IPS DF 6.9 (cell line): ENCODE measurements at regions not wholly inside any gene's neighbourhood (a gene's known extent, or its start where the extent isn't known, plus 50 kb on each side); places are given as distances from the start of the nearest gene placed in this dataset.
A peak's percentile ranks its signal among the peaks of the same experiment; 100 is the strongest.

Source experiments
- DNase-seq: peaks from one replicate; pipeline ENCODE4 v3.0.0-alpha.2; 2013; ENCODE audit warnings: low read depth, low spot score
- H3K27ac ChIP-seq: one replicate; pipeline ENCODE4 v1.5.1; 2013; ENCODE audit warnings: low read length, control low read depth
- H3K27me3 ChIP-seq: 2 replicates; pipeline ENCODE4 v1.6.1; 2013; ENCODE audit warnings: mild to moderate bottlenecking, low read length; ENCODE audit not compliant: control insufficient read depth, insufficient read depth
- H3K36me3 ChIP-seq: 2 replicates; pipeline ENCODE4 v1.6.1; 2013; ENCODE audit warnings: low read length; ENCODE audit not compliant: control insufficient read depth, insufficient read depth
- H3K4me1 ChIP-seq: 2 replicates; pipeline ENCODE4 v1.6.1; 2013; ENCODE audit warnings: low read length; ENCODE audit not compliant: control insufficient read depth, insufficient read depth
- H3K4me3 ChIP-seq: 2 replicates; pipeline ENCODE4 v1.5.1; 2013; ENCODE audit warnings: mild to moderate bottlenecking, low read length
- H3K9me3 ChIP-seq: 2 replicates; pipeline ENCODE4 v1.6.1; 2013; ENCODE audit warnings: low read length, inconsistent platforms; ENCODE audit not compliant: control insufficient read depth, insufficient read depth
- WGBS: extraction: QIAGEN DNeasy Blood & Tissue Kit; methylation state at CpG from one replicate; pipeline ENCODE4 v1.1.7; 2013; ENCODE audit warnings: mixed read lengths, missing lambda C conversion rate; ENCODE audit not compliant: insufficient read length, insufficient coverage; 5-methylcytosine and 5-hydroxymethylcytosine counted together

DNA sequence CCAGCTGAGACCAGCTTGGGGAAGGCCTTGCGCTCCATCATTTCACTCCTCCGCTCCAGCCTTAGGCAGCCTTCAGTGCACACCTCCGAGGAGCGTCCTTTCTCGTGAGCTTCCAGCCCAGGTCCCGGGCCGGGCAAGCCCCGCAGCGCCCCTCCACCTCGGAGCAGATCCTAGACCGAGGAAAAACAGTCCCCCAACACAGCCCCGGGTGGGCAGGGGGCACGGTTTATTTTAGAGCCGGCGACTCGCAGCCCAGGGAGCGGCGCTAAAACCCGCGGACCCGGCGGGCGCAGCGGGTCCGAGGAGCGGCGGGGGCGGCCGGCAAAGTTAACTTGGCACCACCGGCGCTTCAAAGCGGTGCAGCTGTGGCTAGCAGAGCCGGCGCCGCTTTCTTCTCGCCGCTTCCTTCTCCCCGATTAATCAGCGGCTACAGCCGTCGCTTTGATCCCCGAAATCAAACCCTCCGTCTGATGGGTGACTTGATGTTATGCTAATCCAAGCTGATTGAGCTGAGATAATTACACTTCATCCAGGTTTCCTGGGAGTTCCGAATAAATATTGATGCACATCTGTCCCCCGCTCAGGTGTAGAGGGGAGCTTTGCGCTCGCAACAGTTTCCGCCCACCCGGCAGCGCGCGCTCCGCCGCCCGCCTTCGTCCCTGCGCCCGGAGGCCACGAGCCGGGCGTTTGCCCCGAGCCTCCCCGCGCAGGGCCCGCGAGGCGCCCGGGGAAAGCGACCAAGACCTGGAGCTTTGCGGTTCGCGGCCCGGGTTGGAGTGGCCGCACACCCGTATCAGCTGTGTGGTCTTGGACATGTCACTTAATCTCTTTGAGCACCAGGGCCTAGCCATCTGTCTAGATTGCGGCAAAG lies 192.7 kb downstream of the BUD13 start:
- Histone ChIP-seq H3K4me1 (peaks cover 14% of the 10 kb centered on the region), H3K27me3 (peaks cover 44% of the 10 kb centered on the region), H3K36me3 (no peaks in the 10 kb centered on the region), H3K27ac (no peak overlapping the region), H3K9me3 (no peaks in the 10 kb centered on the region), H3K4me3 (peak overlapping the region; percentile 3; the same call in 1 of the 2 replicates)
- no CpG with 5 or more reads among the region's 76 CpGs for WGBS
- no peak for DNase-seq

DNA sequence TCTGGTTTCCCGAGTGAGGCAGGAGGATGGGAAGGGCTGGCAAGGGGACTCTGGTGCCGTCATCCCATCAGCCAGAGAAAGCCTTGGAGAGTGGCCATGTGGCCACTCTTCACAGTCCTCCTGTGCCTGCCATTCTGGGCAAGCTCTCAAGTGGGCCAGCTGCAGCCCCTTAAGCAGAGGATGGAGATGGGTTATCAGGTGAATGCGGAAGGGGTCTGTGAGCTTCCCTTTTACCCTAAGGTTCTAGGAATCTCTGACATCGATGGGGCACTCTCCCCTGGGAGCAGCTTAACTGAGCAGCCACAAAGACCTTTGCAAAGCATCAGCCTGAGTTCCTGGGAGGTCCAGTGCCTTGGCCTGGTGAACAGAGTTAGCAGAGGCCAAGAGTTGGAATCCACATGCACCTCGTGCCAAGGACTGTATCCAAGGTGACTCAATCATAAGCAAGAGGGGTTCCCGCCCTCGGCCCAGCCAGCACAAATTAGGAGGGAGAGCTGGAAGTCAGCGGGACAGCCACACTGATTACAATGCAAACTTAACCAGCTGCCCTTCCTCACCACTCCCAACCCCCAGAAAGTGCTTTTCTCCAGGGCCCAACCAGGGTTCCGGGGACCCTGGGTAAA lies 193.6 kb downstream of the BUD13 start:
- no peak for DNase-seq
- H3K27me3 ChIP-seq: peaks cover 44% of the 10 kb centered on the region
- WGBS: no CpG with 5 or more reads among the region's 9 CpGs
- H3K36me3 ChIP-seq: no peaks in the 10 kb centered on the region
- peaks cover 12% of the 10 kb centered on the region for H3K4me1 ChIP-seq
- H3K4me3 ChIP-seq: no peak overlapping the region
- H3K9me3 ChIP-seq: no peaks in the 10 kb centered on the region
- H3K27ac ChIP-seq: no peak overlapping the region

DNA sequence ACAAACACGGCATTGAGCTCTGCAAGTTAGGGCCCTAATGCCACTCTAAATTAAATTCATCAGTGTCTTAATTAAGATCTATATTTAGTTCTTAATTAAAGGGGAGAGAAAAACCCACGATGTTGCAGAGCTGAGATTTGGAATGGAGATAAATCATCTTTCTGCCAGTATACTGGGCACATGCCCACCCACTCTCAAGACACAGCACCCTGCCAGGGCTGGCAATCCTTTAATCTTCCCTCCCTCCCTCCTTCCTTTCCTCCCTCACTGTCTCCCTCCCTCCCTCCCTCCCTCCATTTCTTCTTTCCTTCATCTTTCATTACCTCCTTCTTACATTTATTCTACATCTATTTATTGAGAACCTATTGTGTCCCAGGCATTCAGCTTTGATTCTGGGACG lies 194.8 kb downstream of the BUD13 start:
- Histone ChIP-seq H3K4me1 (peaks cover 12% of the 10 kb centered on the region), H3K9me3 (no peaks in the 10 kb centered on the region), H3K27ac (no peak overlapping the region), H3K4me3 (no peak overlapping the region), H3K36me3 (no peaks in the 10 kb centered on the region), H3K27me3 (peaks cover 42% of the 10 kb centered on the region)
- no peak for DNase-seq
- WGBS: no CpG with 5 or more reads among the region's 3 CpGs

DNA sequence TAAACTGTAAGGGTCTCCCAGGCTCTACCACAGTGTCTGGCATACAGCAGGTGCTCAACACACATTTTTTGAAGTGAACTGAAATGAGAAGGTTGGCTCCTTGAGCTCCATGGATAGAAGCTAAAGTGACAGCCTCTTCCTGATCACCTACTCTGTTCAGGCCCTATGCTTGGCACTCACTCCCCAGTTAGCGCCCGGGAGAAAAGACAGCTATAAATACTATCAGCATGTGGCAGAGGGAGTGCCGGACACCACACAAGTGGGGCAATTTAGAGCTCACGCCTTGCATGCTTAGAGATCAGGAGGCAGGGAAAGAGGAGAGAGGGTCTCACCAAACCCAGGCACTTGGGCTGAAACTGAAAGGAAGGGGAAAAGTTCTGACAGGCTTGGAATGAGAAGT lies 195.5 kb downstream of the BUD13 start:
- Histone ChIP-seq H3K4me1 (peaks cover 8% of the 10 kb centered on the region), H3K27me3 (peaks cover 42% of the 10 kb centered on the region), H3K4me3 (no peak overlapping the region), H3K27ac (no peak overlapping the region), H3K36me3 (no peaks in the 10 kb centered on the region), H3K9me3 (no peaks in the 10 kb centered on the region)
- WGBS: no CpG with 5 or more reads among the region's 4 CpGs
- DNase-seq: no peak

DNA sequence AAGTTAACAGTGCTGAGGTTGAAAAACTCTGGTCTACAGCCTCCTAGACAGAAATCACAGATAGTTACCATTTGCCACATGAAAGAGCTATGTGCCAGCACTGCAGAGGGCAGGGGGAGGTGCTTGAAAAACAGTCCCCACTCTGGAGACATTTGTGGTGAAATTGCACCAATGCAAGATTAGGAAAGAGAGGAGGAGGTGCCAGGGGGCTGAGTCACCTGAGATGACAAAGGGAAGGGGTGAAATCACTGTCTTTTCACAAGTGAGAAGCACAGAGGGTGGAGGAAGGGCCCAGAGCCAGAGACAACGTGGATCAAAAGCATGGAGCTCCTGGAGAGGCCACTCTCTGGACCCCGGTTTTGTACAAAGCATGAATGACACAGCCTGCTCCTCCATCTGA lies 196.3 kb downstream of the BUD13 start:
- no peak for DNase-seq
- peaks cover 5% of the 10 kb centered on the region for H3K4me1 ChIP-seq
- H3K4me3 ChIP-seq: no peak overlapping the region
- no peak overlapping the region for H3K27ac ChIP-seq
- no peaks in the 10 kb centered on the region for H3K9me3 ChIP-seq
- no CpG with 5 or more reads among the region's 2 CpGs for WGBS
- peaks cover 34% of the 10 kb centered on the region for H3K27me3 ChIP-seq
- H3K36me3 ChIP-seq: no peaks in the 10 kb centered on the region

DNA sequence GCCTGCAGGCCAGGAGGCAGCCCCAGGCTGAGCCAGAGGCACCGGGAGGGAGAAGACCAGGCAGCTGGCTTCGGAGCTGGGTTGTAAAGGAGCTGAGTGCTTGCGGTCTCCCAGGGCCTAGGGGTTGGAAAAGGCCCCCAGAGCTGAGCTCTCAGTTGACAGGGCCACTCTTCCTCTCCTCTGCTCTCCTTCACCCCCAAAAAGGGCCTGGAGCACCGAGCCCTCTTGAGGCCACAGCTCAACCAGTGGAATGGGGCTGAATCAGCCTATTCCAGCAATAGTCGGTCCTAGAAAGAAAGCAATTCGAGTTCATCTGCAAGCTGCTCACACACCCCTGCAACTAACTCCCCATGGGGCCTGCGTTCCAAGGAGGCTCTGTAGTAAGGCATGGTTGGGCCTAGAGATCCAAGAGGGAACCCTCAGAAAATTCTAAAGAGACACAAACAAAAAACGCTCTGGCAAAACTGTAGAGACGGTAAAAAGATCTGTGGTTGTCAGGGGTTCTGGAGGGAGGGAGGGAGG lies 205.0 kb downstream of the BUD13 start:
- H3K27me3 ChIP-seq: no peaks in the 10 kb centered on the region; the same call in 1 of the 2 replicates
- no peaks in the 10 kb centered on the region for H3K36me3 ChIP-seq
- no peaks in the 10 kb centered on the region for H3K9me3 ChIP-seq
- no peak overlapping the region for H3K27ac ChIP-seq
- H3K4me3 ChIP-seq: no peak overlapping the region
- H3K4me1 ChIP-seq: 0 out of 2 replicates have a peak, but pooled peaks cover 3% of the 10 kb centered on the region
- DNase-seq: no peak
- WGBS: no CpG with 5 or more reads among the region's 9 CpGs

DNA sequence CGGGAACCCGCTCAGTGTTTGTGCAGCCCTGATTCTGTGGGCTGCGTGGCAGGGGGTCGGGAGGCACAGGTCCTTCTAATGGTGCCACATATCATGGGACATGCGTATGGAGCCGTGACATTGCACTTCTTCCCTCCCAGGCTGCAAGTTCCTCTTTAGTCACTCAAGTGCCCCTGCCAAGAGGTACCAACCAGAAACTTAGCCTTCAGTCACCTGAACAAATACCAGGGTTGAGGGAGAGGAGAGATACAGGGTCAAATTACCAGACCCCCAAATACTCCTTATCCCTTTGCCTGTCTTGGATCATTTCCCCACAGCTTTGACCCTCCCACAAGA lies 209.1 kb downstream of the BUD13 start:
- Histone ChIP-seq H3K4me3 (no peak overlapping the region), H3K9me3 (no peaks in the 10 kb centered on the region), H3K27me3 (no peaks in the 10 kb centered on the region; the same call in 1 of the 2 replicates), H3K27ac (no peak overlapping the region), H3K36me3 (no peaks in the 10 kb centered on the region), H3K4me1 (0 out of 2 replicates have a peak, but pooled peaks cover 3% of the 10 kb centered on the region)
- WGBS: no CpG with 5 or more reads among the region's 6 CpGs
- no peak for DNase-seq

DNA sequence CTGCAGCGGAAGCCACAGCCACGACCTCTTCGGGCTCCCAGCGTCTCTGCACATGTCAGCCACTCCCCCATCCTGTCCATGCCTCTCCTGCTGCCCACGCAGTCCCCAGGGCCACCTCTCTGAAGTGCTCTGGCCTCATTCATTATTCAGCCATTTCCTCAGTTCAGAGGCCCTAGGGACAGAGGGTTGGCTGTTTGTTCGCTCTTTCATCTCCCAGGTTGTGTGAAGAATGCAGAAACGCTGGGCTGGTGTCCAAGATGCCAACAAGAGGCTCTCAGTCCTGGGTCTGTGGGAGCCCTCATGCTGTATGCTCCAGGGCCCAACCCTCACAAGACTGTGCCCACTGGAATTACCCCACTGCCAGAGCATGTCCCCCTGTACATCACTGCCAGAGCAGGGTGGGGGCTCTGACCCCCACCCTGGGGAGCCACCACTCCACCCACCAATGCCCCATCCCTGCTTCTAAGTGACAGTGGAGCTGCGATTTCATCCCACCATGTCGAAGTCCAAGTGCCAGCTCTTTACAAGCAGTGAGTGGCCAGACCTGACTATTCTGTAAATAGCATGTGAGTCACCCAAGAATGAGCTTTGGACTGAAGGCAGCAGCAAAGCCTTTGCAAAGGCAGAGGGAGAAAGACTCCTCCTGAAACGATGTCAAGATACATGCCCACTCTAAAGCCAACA lies 209.6 kb downstream of the BUD13 start:
- Histone ChIP-seq H3K4me3 (no peak overlapping the region), H3K4me1 (0 out of 2 replicates have a peak, but pooled peaks cover 3% of the 10 kb centered on the region), H3K9me3 (no peaks in the 10 kb centered on the region), H3K27me3 (no peaks in the 10 kb centered on the region; the same call in 1 of the 2 replicates), H3K36me3 (no peaks in the 10 kb centered on the region), H3K27ac (no peak overlapping the region)
- DNase-seq: no peak
- WGBS: no CpG with 5 or more reads among the region's 10 CpGs

DNA sequence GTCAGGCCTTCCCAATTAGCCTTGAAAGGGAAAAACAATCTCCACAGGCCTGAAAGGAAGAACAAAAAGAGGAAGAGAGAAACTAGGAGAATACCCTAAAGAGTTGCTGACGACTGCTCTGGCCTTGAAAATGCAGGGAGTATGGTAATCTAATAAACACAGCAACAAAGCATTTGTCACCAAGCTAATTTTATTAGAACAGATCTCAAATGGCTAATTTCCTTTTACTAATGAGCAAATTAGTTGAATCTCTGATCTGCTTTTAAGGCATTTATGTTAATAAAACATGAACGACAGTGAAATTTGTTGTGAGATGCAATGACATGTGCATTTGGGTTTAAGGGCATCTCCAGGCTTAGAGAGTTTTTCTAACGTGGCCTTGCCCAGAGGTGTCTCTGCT lies 212.2 kb downstream of the BUD13 start:
- Histone ChIP-seq H3K27ac (no peak overlapping the region), H3K27me3 (no peaks in the 10 kb centered on the region)
- WGBS: no CpG with 5 or more reads among the region's 3 CpGs

DNA sequence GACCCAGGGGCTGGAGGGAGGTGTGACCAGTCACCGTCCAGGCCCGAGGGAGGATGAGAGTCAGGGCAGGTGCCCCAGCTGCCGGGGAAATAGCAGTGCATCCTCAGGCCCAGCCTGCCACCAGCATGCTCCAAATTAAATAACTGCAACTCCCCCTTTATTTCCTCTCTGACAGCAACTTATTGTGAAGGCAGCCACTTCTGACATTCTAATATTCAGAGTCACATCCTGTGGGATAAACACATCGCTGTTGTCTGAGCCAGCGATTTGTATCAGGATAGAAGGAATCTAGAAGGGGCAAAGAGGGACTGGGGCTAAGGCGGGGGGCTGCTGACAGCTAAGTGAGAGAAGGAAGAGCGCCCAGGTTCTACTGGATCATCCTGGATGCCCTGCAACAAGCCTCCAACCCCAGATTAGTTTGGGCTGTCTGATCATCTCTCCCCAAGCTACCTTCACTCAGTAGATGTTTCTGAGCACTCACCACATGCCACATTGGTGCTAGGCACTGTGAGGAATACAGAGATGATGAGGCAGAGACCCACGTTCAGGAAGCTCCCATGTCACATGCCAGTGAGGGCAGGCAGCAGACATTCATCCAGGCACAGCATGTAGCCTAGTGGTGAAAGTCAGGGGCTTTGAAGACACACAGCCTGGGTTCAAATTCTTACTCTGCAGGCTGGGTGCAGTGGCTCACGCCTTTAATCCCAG lies 214.1 kb downstream of the BUD13 start:
- Histone ChIP-seq H3K27me3 (no peaks in the 10 kb centered on the region), H3K4me1 (no peaks in the 10 kb centered on the region), H3K27ac (no peak overlapping the region), H3K9me3 (no peaks in the 10 kb centered on the region), H3K36me3 (no peaks in the 10 kb centered on the region), H3K4me3 (no peak overlapping the region)
- no peak for DNase-seq
- no CpG with 5 or more reads among the region's 9 CpGs for WGBS

More for the DNA sequence above, 212.2 kb downstream of the BUD13 start:
- Histone ChIP-seq H3K4me3 (no peak overlapping the region), H3K36me3 (no peaks in the 10 kb centered on the region), H3K4me1 (no peaks in the 10 kb centered on the region), H3K9me3 (no peaks in the 10 kb centered on the region)
- DNase-seq: no peak
